ENCODE measurements at regions not wholly inside any gene's neighbourhood (a gene's known extent, or its start where the extent isn't known, plus 50 kb on each side); places are given as distances from the start of the nearest gene placed in this dataset.

GRCh38 chr3:25169151-25169550 lies 258.9 kb upstream of the RARB start:
- no peak overlapping the region for H3K4me3 ChIP-seq
- WGBS = 50% methylated on average over 3 of the region's 3 CpGs
- H3K27ac ChIP-seq = no peak overlapping the region
- H3K9me3 ChIP-seq = no peaks in the 10 kb centered on the region
- TF ChIP-seq POLR2AphosphoS5 (IDR thresholded peaks at IDR 0.05) (no peak), CTCF (IDR thresholded peaks at IDR 0.05) (no peak), EP300 (IDR thresholded peaks at IDR 0.05) (no peak), POLR2A (IDR thresholded peaks at IDR 0.05) (no peak)
- H3K36me3 ChIP-seq = no peaks in the 10 kb centered on the region
- no peak for DNase-seq (ENCODE audit: low spot score in 2 of 2)
- no peaks in the 10 kb centered on the region for H3K27me3 ChIP-seq
- no peaks in the 10 kb centered on the region for H3K4me1 ChIP-seq

- no peak for DNase-seq (ENCODE audit: low spot score in 2 of 2)
- Histone ChIP-seq H3K4me1 (no peaks in the 10 kb centered on the region), H3K9me3 (no peaks in the 10 kb centered on the region), H3K36me3 (no peaks in the 10 kb centered on the region), H3K27me3 (no peaks in the 10 kb centered on the region), H3K27ac (no peak overlapping the region), H3K4me3 (no peak overlapping the region)
- 59% methylated on average over 3 of the region's 3 CpGs for WGBS
- no peak for TF ChIP-seq EP300 (IDR thresholded peaks at IDR 0.05)
- no peak for TF ChIP-seq CTCF (IDR thresholded peaks at IDR 0.05)
- no peak for TF ChIP-seq POLR2AphosphoS5 (IDR thresholded peaks at IDR 0.05)
- TF ChIP-seq POLR2A (IDR thresholded peaks at IDR 0.05) = no peak
Measured at GRCh38 chr3:25170021-25170420, 258.0 kb upstream of the RARB start.

GRCh38 chr3:25171118-25171807 lies 256.8 kb upstream of the RARB start:
- H3K27me3 ChIP-seq = no peaks in the 10 kb centered on the region
- H3K4me3 ChIP-seq = no peak overlapping the region
- TF ChIP-seq POLR2A (IDR thresholded peaks at IDR 0.05) (no peak), EP300 (IDR thresholded peaks at IDR 0.05) (no peak), CTCF (IDR thresholded peaks at IDR 0.05) (no peak), POLR2AphosphoS5 (IDR thresholded peaks at IDR 0.05) (no peak)
- H3K9me3 ChIP-seq = no peaks in the 10 kb centered on the region
- H3K36me3 ChIP-seq = no peaks in the 10 kb centered on the region
- WGBS = 43% methylated on average over 4 of the region's 4 CpGs
- H3K4me1 ChIP-seq = no peaks in the 10 kb centered on the region
- DNase-seq (ENCODE audit: low spot score in 2 of 2) = no peak
- no peak overlapping the region for H3K27ac ChIP-seq

GRCh38 chr3:25171897-25172296 lies 256.2 kb upstream of the RARB start:
- Histone ChIP-seq H3K27ac (no peak overlapping the region), H3K36me3 (no peaks in the 10 kb centered on the region), H3K4me3 (no peak overlapping the region), H3K27me3 (no peaks in the 10 kb centered on the region), H3K9me3 (no peaks in the 10 kb centered on the region), H3K4me1 (no peaks in the 10 kb centered on the region)
- TF ChIP-seq CTCF (IDR thresholded peaks at IDR 0.05) = no peak
- TF ChIP-seq POLR2AphosphoS5 (IDR thresholded peaks at IDR 0.05) = no peak
- TF ChIP-seq POLR2A (IDR thresholded peaks at IDR 0.05) = no peak
- TF ChIP-seq EP300 (IDR thresholded peaks at IDR 0.05) = no peak
- no peak for DNase-seq (ENCODE audit: low spot score in 2 of 2)
- WGBS = 79% methylated on average over 6 of the region's 6 CpGs

GRCh38 chr3:25173606-25174005 lies 254.5 kb upstream of the RARB start:
- Histone ChIP-seq H3K4me3 (no peak overlapping the region), H3K36me3 (no peaks in the 10 kb centered on the region), H3K9me3 (no peaks in the 10 kb centered on the region), H3K27ac (no peak overlapping the region), H3K4me1 (no peaks in the 10 kb centered on the region), H3K27me3 (no peaks in the 10 kb centered on the region)
- WGBS = 69% methylated on average over 1 of the region's 1 CpG
- TF ChIP-seq POLR2A (IDR thresholded peaks at IDR 0.05) (no peak), POLR2AphosphoS5 (IDR thresholded peaks at IDR 0.05) (no peak), CTCF (IDR thresholded peaks at IDR 0.05) (no peak), EP300 (IDR thresholded peaks at IDR 0.05) (no peak)
- DNase-seq (ENCODE audit: low spot score in 2 of 2) = no peak

All from suprapubic skin (tissue), 4 donors.